Upper lobe of left lung (tissue), 4 donors: ENCODE measurements at regions not wholly inside any gene's neighbourhood (a gene's known extent, or its start where the extent isn't known, plus 50 kb on each side); places are given as distances from the start of the nearest gene placed in this dataset.

Experiments
- EP300 ChIP-seq, 4 donors: sonication (generic); formaldehyde crosslinking; IDR thresholded peaks; one replicate each; pipeline ENCODE4 v1.5.1; 2017; ENCODE audit warnings: antibody characterized with exemption in 4 of 4, control low read depth in 2 of 4
- POLR2A ChIP-seq, 4 donors: fragments of 450-650 bp; IDR thresholded peaks; one replicate each; pipeline ENCODE4 v1.5.1; 2016 to 2017; ENCODE audit warnings: antibody characterized with exemption in 4 of 4, mild to moderate bottlenecking in 2 of 4
- POLR2AphosphoS5 ChIP-seq, 2 donors: sonication (generic); formaldehyde crosslinking; IDR thresholded peaks; one replicate each; pipeline ENCODE4 v1.5.1; 2017; ENCODE audit warnings: antibody characterized with exemption in 2 of 2
- TF ChIP-seq, protein P1 (sequence below), 6 experiments: fragments of 450-650 bp in 4 of 6; fragments of 200-600 bp in 2 of 6; sonication (generic) in 2 of 6; IDR thresholded peaks; one replicate each; pipeline ENCODE4 v1.5.1; 2016 to 2019; ENCODE audit warnings: antibody characterized with exemption in 6 of 6

GRCh38 chr4:3699261-3699660, 66.9 kb upstream of the ADRA2C start:
- TF ChIP-seq, protein P1, sequence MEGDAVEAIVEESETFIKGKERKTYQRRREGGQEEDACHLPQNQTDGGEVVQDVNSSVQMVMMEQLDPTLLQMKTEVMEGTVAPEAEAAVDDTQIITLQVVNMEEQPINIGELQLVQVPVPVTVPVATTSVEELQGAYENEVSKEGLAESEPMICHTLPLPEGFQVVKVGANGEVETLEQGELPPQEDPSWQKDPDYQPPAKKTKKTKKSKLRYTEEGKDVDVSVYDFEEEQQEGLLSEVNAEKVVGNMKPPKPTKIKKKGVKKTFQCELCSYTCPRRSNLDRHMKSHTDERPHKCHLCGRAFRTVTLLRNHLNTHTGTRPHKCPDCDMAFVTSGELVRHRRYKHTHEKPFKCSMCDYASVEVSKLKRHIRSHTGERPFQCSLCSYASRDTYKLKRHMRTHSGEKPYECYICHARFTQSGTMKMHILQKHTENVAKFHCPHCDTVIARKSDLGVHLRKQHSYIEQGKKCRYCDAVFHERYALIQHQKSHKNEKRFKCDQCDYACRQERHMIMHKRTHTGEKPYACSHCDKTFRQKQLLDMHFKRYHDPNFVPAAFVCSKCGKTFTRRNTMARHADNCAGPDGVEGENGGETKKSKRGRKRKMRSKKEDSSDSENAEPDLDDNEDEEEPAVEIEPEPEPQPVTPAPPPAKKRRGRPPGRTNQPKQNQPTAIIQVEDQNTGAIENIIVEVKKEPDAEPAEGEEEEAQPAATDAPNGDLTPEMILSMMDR (IDR thresholded peaks at IDR 0.05), result no peak
- TF ChIP-seq POLR2A (IDR thresholded peaks at IDR 0.05), result no peak
- no peak for TF ChIP-seq POLR2AphosphoS5 (IDR thresholded peaks at IDR 0.05)
- TF ChIP-seq EP300 (IDR thresholded peaks at IDR 0.05), result no peak
